ENCODE measurements at regions not wholly inside any gene's neighbourhood (a gene's known extent, or its start where the extent isn't known, plus 50 kb on each side); places are given as distances from the start of the nearest gene placed in this dataset.

DNA sequence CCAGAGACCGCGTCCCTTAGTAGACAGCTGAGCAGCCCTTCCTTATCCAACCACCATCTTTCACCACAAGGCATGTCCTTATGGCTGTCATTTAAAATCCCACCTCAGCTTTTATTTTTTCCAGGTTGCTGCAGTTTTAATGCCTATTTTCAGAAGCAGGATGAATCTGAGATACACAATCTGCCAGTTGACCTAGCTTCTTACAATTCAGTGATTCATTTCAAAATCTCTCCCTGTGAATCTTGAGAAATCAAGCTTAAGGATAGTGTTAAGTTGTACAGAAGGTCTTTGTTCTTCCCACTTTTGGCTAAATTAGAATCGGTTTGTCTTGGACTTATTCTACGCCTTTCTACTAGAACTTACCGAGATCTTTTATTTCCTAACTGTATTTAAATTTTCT lies 522.3 kb upstream of the CFAP20DC start:
- intact Hi-C loops (cut with DNase I): loop anchor here (10.0 kb wide), 1 partner anchor 927 kb away; no protein-coding TSS in a partner anchor
- H3K36me3 ChIP-seq: no peaks in the 10 kb centered on the region
- no peaks in the 10 kb centered on the region for H3K9me3 ChIP-seq
- no peak for DNase-seq (ENCODE audit: low spot score)
- H3K27me3 ChIP-seq (replicated peaks; ENCODE audit: insufficient read depth): no peaks in the 10 kb centered on the region
- no peak overlapping the region for H3K4me3 ChIP-seq
- no peak overlapping the region for H3K27ac ChIP-seq
- 93% methylated on average over 5 of the region's 5 CpGs for WGBS
- no peaks in the 10 kb centered on the region for H3K4me1 ChIP-seq (replicated peaks)
- TF ChIP-seq CTCF (IDR thresholded peaks at IDR 0.05): no peak

DNA sequence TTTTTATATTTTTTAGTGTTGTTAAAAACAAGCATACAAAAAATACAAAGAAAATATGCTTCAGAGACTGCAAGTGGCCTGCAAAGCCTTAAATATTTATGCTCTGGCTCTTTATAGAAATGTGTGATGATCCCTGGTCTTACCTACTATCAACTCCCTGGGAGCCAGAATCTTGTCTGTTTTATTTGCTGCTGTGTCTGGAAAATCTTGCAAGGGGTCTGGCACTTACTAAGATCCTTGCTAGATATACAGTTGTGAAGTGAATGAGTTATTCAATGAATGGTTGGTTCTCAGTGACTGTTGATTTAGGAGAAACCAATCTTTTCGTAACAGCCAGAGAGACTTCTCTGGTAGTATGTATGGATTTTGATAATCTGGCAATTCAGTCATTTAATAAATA lies 521.0 kb upstream of the CFAP20DC start:
- H3K9me3 ChIP-seq: no peaks in the 10 kb centered on the region
- WGBS: 94% methylated on average over 1 of the region's 1 CpG
- no peaks in the 10 kb centered on the region for H3K36me3 ChIP-seq
- no peak for TF ChIP-seq POLR2A (IDR thresholded peaks at IDR 0.05)
- TF ChIP-seq CTCF (IDR thresholded peaks at IDR 0.05): no peak
- no peak for TF ChIP-seq POLR2AphosphoS5 (IDR thresholded peaks at IDR 0.05)
- no peak for DNase-seq (ENCODE audit: low spot score)
- H3K4me1 ChIP-seq (replicated peaks): no peaks in the 10 kb centered on the region
- H3K4me3 ChIP-seq: no peak overlapping the region
- H3K27ac ChIP-seq: no peak overlapping the region
- intact Hi-C loops (cut with DNase I): loop anchor here (10.0 kb wide), 1 partner anchor 926 kb away; no protein-coding TSS in a partner anchor
- no peaks in the 10 kb centered on the region for H3K27me3 ChIP-seq (replicated peaks; ENCODE audit: insufficient read depth)

GRCh38 chr3:59567661-59568060 lies 517.8 kb upstream of the CFAP20DC start:
- Histone ChIP-seq H3K4me3 (no peak overlapping the region), H3K9me3 (no peaks in the 10 kb centered on the region), H3K4me1 (replicated peaks) (no peaks in the 10 kb centered on the region), H3K36me3 (no peaks in the 10 kb centered on the region), H3K27me3 (replicated peaks; ENCODE audit: insufficient read depth) (no peaks in the 10 kb centered on the region), H3K27ac (no peak overlapping the region)
- DNase-seq (ENCODE audit: low spot score): no peak
- intact Hi-C loops (cut with DNase I): no loop called here
- TF ChIP-seq POLR2A (IDR thresholded peaks at IDR 0.05) (no peak), POLR2AphosphoS5 (IDR thresholded peaks at IDR 0.05) (no peak), CTCF (IDR thresholded peaks at IDR 0.05) (no peak)
- 66% methylated on average over 2 of the region's 2 CpGs for WGBS

DNA sequence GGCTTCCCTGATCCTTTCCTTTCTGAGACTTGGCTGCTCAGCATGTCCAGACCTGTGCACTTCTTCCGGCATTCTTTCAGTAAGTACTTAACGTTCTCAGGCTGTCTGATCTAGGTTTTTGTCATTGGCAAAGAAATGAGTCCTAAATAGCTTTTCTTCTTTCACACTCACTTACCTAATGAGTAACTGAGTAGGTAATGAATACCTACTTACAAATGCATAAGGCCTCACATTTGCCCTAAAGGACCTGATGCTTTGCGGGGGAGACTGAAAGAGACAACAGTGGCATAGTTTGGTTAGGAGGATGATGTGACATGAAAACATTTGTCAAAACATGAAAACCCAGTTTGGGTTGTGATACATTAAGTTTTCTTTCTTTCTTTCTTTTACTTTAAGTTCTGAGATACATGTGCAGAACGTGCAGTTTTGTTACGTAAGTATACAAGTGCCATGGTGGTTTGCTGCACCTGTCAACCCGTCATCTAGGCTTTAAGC lies 516.7 kb upstream of the CFAP20DC start:
- WGBS: 61% methylated on average over 6 of the region's 6 CpGs
- H3K4me3 ChIP-seq: no peak overlapping the region
- TF ChIP-seq POLR2AphosphoS5 (IDR thresholded peaks at IDR 0.05) (peak; percentile 61), POLR2A (IDR thresholded peaks at IDR 0.05) (no peak), CTCF (IDR thresholded peaks at IDR 0.05) (no peak)
- H3K36me3 ChIP-seq: no peaks in the 10 kb centered on the region
- no peaks in the 10 kb centered on the region for H3K27me3 ChIP-seq (replicated peaks; ENCODE audit: insufficient read depth)
- no peaks in the 10 kb centered on the region for H3K9me3 ChIP-seq
- no peaks in the 10 kb centered on the region for H3K4me1 ChIP-seq (replicated peaks)
- intact Hi-C loops (cut with DNase I): no loop called here
- H3K27ac ChIP-seq: peak overlapping the region; percentile 18 to 43
- DNase-seq (ENCODE audit: low spot score): peak; percentile 62

GRCh38 chr3:59565125-59565524 lies 515.3 kb upstream of the CFAP20DC start:
- DNase-seq (ENCODE audit: low spot score): no peak
- Histone ChIP-seq H3K4me3 (no peak overlapping the region), H3K36me3 (no peaks in the 10 kb centered on the region), H3K9me3 (no peaks in the 10 kb centered on the region), H3K4me1 (replicated peaks) (no peaks in the 10 kb centered on the region), H3K27ac (no peak overlapping the region), H3K27me3 (replicated peaks; ENCODE audit: insufficient read depth) (no peaks in the 10 kb centered on the region)
- intact Hi-C loops (cut with DNase I): no loop called here
- TF ChIP-seq POLR2AphosphoS5 (IDR thresholded peaks at IDR 0.05) (no peak), POLR2A (IDR thresholded peaks at IDR 0.05) (no peak), CTCF (IDR thresholded peaks at IDR 0.05) (no peak)
- WGBS: 92% methylated on average over 2 of the region's 2 CpGs
